ENCODE measurements at regions not wholly inside any gene's neighbourhood (a gene's known extent, or its start where the extent isn't known, plus 50 kb on each side); places are given as distances from the start of the nearest gene placed in this dataset.

- H4K8ac ChIP-seq (ENCODE audit: low read depth, low read length): no peak overlapping the region
- H2BK120ac ChIP-seq (ENCODE audit: low read depth, low read length): no peak overlapping the region
- H3K79me1 ChIP-seq (ENCODE audit: low read length): no peaks in the 10 kb centered on the region
- H3K18ac ChIP-seq (ENCODE audit: low read length): no peak overlapping the region
- no peak overlapping the region for H3K56ac ChIP-seq (ENCODE audit: low read length)
- no peak overlapping the region for H3K4ac ChIP-seq (ENCODE audit: low read depth, low read length)
- no peaks in the 10 kb centered on the region for H3K27me3 ChIP-seq (ENCODE audit: insufficient read depth, low read length, poor library complexity)
- no peaks in the 10 kb centered on the region for H3K36me3 ChIP-seq (ENCODE audit: control insufficient read depth, insufficient read depth, low read length)
- DNase-seq: no peak
- H3K27ac ChIP-seq (ENCODE audit: low read depth, low read length): no peak overlapping the region
- no peak overlapping the region for H3K9ac ChIP-seq (ENCODE audit: low read length)
- H4K5ac ChIP-seq (ENCODE audit: low read length): no peak overlapping the region
- H3K4me3 ChIP-seq (ENCODE audit: low read length): no peak overlapping the region
- WGBS (ENCODE audit: extremely low coverage, insufficient coverage, low lambda C conversion rate): no CpG with 5 or more reads among the region's 3 CpGs
- H3K79me2 ChIP-seq (ENCODE audit: control insufficient read depth, insufficient read depth, low read length): no peaks in the 10 kb centered on the region
- no peaks in the 10 kb centered on the region for H3K4me1 ChIP-seq (ENCODE audit: control insufficient read depth, low read depth, low read length)
- H2BK5ac ChIP-seq (ENCODE audit: low read length): no peak overlapping the region
- no peak overlapping the region for H2AK5ac ChIP-seq (ENCODE audit: low read length)
- H3K4me2 ChIP-seq (ENCODE audit: low read length): no peak overlapping the region
- H2BK15ac ChIP-seq (replicated peaks; ENCODE audit: low read depth): no peak overlapping the region
- no peak overlapping the region for H3K23ac ChIP-seq (ENCODE audit: low read length)
Observed at GRCh38 chr6:74510878-74511277, 695.0 kb downstream of the COL12A1 start.

GRCh38 chr6:74507649-74508048 is 698.2 kb downstream of the COL12A1 start:
- no peak overlapping the region for H2BK120ac ChIP-seq (ENCODE audit: low read depth, low read length)
- H3K36me3 ChIP-seq (ENCODE audit: control insufficient read depth, insufficient read depth, low read length): no peaks in the 10 kb centered on the region
- no peak overlapping the region for H2BK5ac ChIP-seq (ENCODE audit: low read length)
- H3K56ac ChIP-seq (ENCODE audit: low read length): no peak overlapping the region
- no peaks in the 10 kb centered on the region for H3K79me2 ChIP-seq (ENCODE audit: control insufficient read depth, insufficient read depth, low read length)
- no peak overlapping the region for H3K23ac ChIP-seq (ENCODE audit: low read length)
- no CpG with 5 or more reads among the region's 1 CpG for WGBS (ENCODE audit: extremely low coverage, insufficient coverage, low lambda C conversion rate)
- H3K79me1 ChIP-seq (ENCODE audit: low read length): no peaks in the 10 kb centered on the region
- no peaks in the 10 kb centered on the region for H3K4me1 ChIP-seq (ENCODE audit: control insufficient read depth, low read depth, low read length)
- no peak overlapping the region for H2BK15ac ChIP-seq (replicated peaks; ENCODE audit: low read depth)
- no peak overlapping the region for H3K18ac ChIP-seq (ENCODE audit: low read length)
- no peak overlapping the region for H3K4me3 ChIP-seq (ENCODE audit: low read length)
- H3K4me2 ChIP-seq (ENCODE audit: low read length): no peak overlapping the region
- no peaks in the 10 kb centered on the region for H3K27me3 ChIP-seq (ENCODE audit: insufficient read depth, low read length, poor library complexity)
- H3K27ac ChIP-seq (ENCODE audit: low read depth, low read length): no peak overlapping the region
- no peak overlapping the region for H3K9ac ChIP-seq (ENCODE audit: low read length)
- H4K8ac ChIP-seq (ENCODE audit: low read depth, low read length): no peak overlapping the region
- no peak overlapping the region for H4K5ac ChIP-seq (ENCODE audit: low read length)
- no peak for DNase-seq
- H2AK5ac ChIP-seq (ENCODE audit: low read length): no peak overlapping the region
- no peak overlapping the region for H3K4ac ChIP-seq (ENCODE audit: low read depth, low read length)

- Histone ChIP-seq H2BK5ac (ENCODE audit: low read length) (no peak overlapping the region), H2BK15ac (replicated peaks; ENCODE audit: low read depth) (no peak overlapping the region), H2BK120ac (ENCODE audit: low read depth, low read length) (no peak overlapping the region), H3K4me2 (ENCODE audit: low read length) (no peak overlapping the region), H4K5ac (ENCODE audit: low read length) (no peak overlapping the region), H3K4ac (ENCODE audit: low read depth, low read length) (no peak overlapping the region), H3K79me2 (ENCODE audit: control insufficient read depth, insufficient read depth, low read length) (no peaks in the 10 kb centered on the region), H4K8ac (ENCODE audit: low read depth, low read length) (no peak overlapping the region), H3K36me3 (ENCODE audit: control insufficient read depth, insufficient read depth, low read length) (no peaks in the 10 kb centered on the region), H3K18ac (ENCODE audit: low read length) (no peak overlapping the region), H3K27me3 (ENCODE audit: insufficient read depth, low read length, poor library complexity) (no peaks in the 10 kb centered on the region), H2AK5ac (ENCODE audit: low read length) (no peak overlapping the region), H3K56ac (ENCODE audit: low read length) (no peak overlapping the region), H3K79me1 (ENCODE audit: low read length) (no peaks in the 10 kb centered on the region), H3K9ac (ENCODE audit: low read length) (no peak overlapping the region), H3K4me1 (ENCODE audit: control insufficient read depth, low read depth, low read length) (no peaks in the 10 kb centered on the region), H3K4me3 (ENCODE audit: low read length) (no peak overlapping the region), H3K23ac (ENCODE audit: low read length) (no peak overlapping the region), H3K27ac (ENCODE audit: low read depth, low read length) (no peak overlapping the region)
- DNase-seq: no peak
- whole genome bisulfite sequencing (ENCODE audit: extremely low coverage, insufficient coverage, low lambda C conversion rate): no CpG with 5 or more reads among the region's 1 CpG
Observed at GRCh38 chr6:74505391-74505790, 700.5 kb downstream of the COL12A1 start.

GRCh38 chr6:74504941-74505340 is 700.9 kb downstream of the COL12A1 start:
- Histone ChIP-seq H2BK120ac (ENCODE audit: low read depth, low read length) (no peak overlapping the region), H3K9ac (ENCODE audit: low read length) (no peak overlapping the region), H3K27ac (ENCODE audit: low read depth, low read length) (no peak overlapping the region), H3K79me2 (ENCODE audit: control insufficient read depth, insufficient read depth, low read length) (no peaks in the 10 kb centered on the region), H2BK5ac (ENCODE audit: low read length) (no peak overlapping the region), H3K4ac (ENCODE audit: low read depth, low read length) (no peak overlapping the region), H3K18ac (ENCODE audit: low read length) (no peak overlapping the region), H3K4me1 (ENCODE audit: control insufficient read depth, low read depth, low read length) (no peaks in the 10 kb centered on the region), H2BK15ac (replicated peaks; ENCODE audit: low read depth) (no peak overlapping the region), H3K36me3 (ENCODE audit: control insufficient read depth, insufficient read depth, low read length) (no peaks in the 10 kb centered on the region), H3K4me3 (ENCODE audit: low read length) (no peak overlapping the region), H4K8ac (ENCODE audit: low read depth, low read length) (no peak overlapping the region), H3K4me2 (ENCODE audit: low read length) (no peak overlapping the region), H2AK5ac (ENCODE audit: low read length) (no peak overlapping the region), H3K27me3 (ENCODE audit: insufficient read depth, low read length, poor library complexity) (no peaks in the 10 kb centered on the region), H3K79me1 (ENCODE audit: low read length) (no peaks in the 10 kb centered on the region), H3K23ac (ENCODE audit: low read length) (no peak overlapping the region), H4K5ac (ENCODE audit: low read length) (no peak overlapping the region), H3K56ac (ENCODE audit: low read length) (no peak overlapping the region)
- WGBS (ENCODE audit: extremely low coverage, insufficient coverage, low lambda C conversion rate): no CpG with 5 or more reads among the region's 3 CpGs
- no peak for DNase-seq

- Histone ChIP-seq H3K4ac (ENCODE audit: low read depth, low read length) (no peak overlapping the region), H3K56ac (ENCODE audit: low read length) (no peak overlapping the region), H3K4me2 (ENCODE audit: low read length) (no peak overlapping the region), H3K27me3 (ENCODE audit: insufficient read depth, low read length, poor library complexity) (no peaks in the 10 kb centered on the region), H2BK5ac (ENCODE audit: low read length) (no peak overlapping the region), H2AK5ac (ENCODE audit: low read length) (no peak overlapping the region), H3K4me1 (ENCODE audit: control insufficient read depth, low read depth, low read length) (no peaks in the 10 kb centered on the region), H2BK120ac (ENCODE audit: low read depth, low read length) (no peak overlapping the region), H4K5ac (ENCODE audit: low read length) (no peak overlapping the region), H3K36me3 (ENCODE audit: control insufficient read depth, insufficient read depth, low read length) (no peaks in the 10 kb centered on the region), H4K8ac (ENCODE audit: low read depth, low read length) (no peak overlapping the region), H3K79me1 (ENCODE audit: low read length) (no peaks in the 10 kb centered on the region), H3K27ac (ENCODE audit: low read depth, low read length) (no peak overlapping the region), H2BK15ac (replicated peaks; ENCODE audit: low read depth) (no peak overlapping the region), H3K18ac (ENCODE audit: low read length) (no peak overlapping the region), H3K23ac (ENCODE audit: low read length) (no peak overlapping the region), H3K79me2 (ENCODE audit: control insufficient read depth, insufficient read depth, low read length) (no peaks in the 10 kb centered on the region), H3K9ac (ENCODE audit: low read length) (no peak overlapping the region), H3K4me3 (ENCODE audit: low read length) (no peak overlapping the region)
- no peak for DNase-seq
- no CpG with 5 or more reads among the region's 1 CpG for WGBS (ENCODE audit: extremely low coverage, insufficient coverage, low lambda C conversion rate)
Observed at GRCh38 chr6:74492587-74492986, 713.3 kb downstream of the COL12A1 start.

- no CpG with 5 or more reads among the region's 2 CpGs for WGBS (ENCODE audit: extremely low coverage, insufficient coverage, low lambda C conversion rate)
- no peaks in the 10 kb centered on the region for H3K36me3 ChIP-seq (ENCODE audit: control insufficient read depth, insufficient read depth, low read length)
- H4K8ac ChIP-seq (ENCODE audit: low read depth, low read length): no peak overlapping the region
- H3K23ac ChIP-seq (ENCODE audit: low read length): no peak overlapping the region
- no peak overlapping the region for H2BK15ac ChIP-seq (replicated peaks; ENCODE audit: low read depth)
- H2BK120ac ChIP-seq (ENCODE audit: low read depth, low read length): no peak overlapping the region
- no peak overlapping the region for H3K9ac ChIP-seq (ENCODE audit: low read length)
- no peak overlapping the region for H3K4ac ChIP-seq (ENCODE audit: low read depth, low read length)
- no peaks in the 10 kb centered on the region for H3K79me1 ChIP-seq (ENCODE audit: low read length)
- H4K5ac ChIP-seq (ENCODE audit: low read length): no peak overlapping the region
- no peak overlapping the region for H2BK5ac ChIP-seq (ENCODE audit: low read length)
- no peak overlapping the region for H3K27ac ChIP-seq (ENCODE audit: low read depth, low read length)
- DNase-seq: no peak
- no peak overlapping the region for H3K56ac ChIP-seq (ENCODE audit: low read length)
- no peak overlapping the region for H3K4me3 ChIP-seq (ENCODE audit: low read length)
- no peaks in the 10 kb centered on the region for H3K79me2 ChIP-seq (ENCODE audit: control insufficient read depth, insufficient read depth, low read length)
- no peak overlapping the region for H3K18ac ChIP-seq (ENCODE audit: low read length)
- H3K27me3 ChIP-seq (ENCODE audit: insufficient read depth, low read length, poor library complexity): no peaks in the 10 kb centered on the region
- no peak overlapping the region for H3K4me2 ChIP-seq (ENCODE audit: low read length)
- H3K4me1 ChIP-seq (ENCODE audit: control insufficient read depth, low read depth, low read length): no peaks in the 10 kb centered on the region
- H2AK5ac ChIP-seq (ENCODE audit: low read length): no peak overlapping the region
Observed at GRCh38 chr6:74491844-74492374, 713.9 kb downstream of the COL12A1 start.
